ENCODE measurements at regions not wholly inside any gene's neighbourhood (a gene's known extent, or its start where the extent isn't known, plus 50 kb on each side); places are given as distances from the start of the nearest gene placed in this dataset.

DNA sequence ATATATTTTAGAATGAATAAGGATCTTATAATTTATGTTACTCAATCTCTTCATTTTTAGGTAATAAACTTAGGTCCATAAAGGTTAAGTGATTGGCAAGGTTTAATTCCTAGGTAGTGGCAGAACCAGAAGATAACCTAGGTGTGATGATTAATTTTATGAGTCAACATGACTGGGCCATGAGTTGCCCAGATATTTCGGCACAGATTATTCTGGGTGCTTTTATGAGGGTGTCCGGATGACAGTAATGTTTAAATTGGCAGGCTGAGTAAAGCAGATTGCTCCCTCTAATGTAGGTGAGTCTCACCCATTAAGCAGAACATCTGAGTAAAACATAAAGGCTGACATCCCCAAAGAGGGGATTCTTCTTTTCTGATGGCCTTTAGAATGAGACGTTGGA lies 1349.3 kb upstream of the CELF2 start:
- TF ChIP-seq RAD21 (IDR thresholded peaks at IDR 0.05; ENCODE audit: low read depth) (no peak), CREB1 (IDR thresholded peaks at IDR 0.05; ENCODE audit: low read depth) (no peak), EGR1 (IDR thresholded peaks at IDR 0.05) (no peak), TAF1 (IDR thresholded peaks at IDR 0.05; ENCODE audit: low read depth) (no peak)
- TF ChIP-seq, protein P1, sequence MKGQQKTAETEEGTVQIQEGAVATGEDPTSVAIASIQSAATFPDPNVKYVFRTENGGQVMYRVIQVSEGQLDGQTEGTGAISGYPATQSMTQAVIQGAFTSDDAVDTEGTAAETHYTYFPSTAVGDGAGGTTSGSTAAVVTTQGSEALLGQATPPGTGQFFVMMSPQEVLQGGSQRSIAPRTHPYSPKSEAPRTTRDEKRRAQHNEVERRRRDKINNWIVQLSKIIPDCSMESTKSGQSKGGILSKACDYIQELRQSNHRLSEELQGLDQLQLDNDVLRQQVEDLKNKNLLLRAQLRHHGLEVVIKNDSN (IDR thresholded peaks at IDR 0.05) = no peak

DNA sequence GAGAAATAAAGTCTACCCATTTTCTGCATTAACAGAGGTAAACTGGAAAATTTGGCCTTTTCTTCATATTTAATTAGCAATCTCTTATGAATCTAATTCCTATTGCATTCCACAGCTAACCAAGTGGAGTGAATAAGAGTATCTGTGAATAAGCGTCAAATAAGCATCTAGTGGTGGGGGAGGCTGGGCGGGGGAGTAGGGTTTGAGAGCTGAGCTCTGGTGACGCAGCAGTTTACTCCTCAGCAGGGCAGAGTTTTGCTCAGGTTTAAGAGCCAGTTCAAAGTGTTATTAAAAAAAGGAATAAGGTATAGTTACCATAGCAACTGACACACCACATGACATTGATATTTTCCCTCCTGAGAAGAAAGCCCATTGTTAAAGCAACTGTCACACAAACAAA lies 1346.8 kb upstream of the CELF2 start:
- TF ChIP-seq EP300 (IDR thresholded peaks at IDR 0.05; ENCODE audit: borderline replicate concordance) (no peak), FOXM1 (IDR thresholded peaks at IDR 0.05; ENCODE audit: borderline replicate concordance, low read depth) (no peak), NFIC (IDR thresholded peaks at IDR 0.05) (no peak), TEAD4 (IDR thresholded peaks at IDR 0.05) (no peak)
- TF ChIP-seq, protein P1 (IDR thresholded peaks at IDR 0.05) = no peak

- TF ChIP-seq TAF1 (IDR thresholded peaks at IDR 0.05; ENCODE audit: low read depth) (no peak), EGR1 (IDR thresholded peaks at IDR 0.05) (no peak), CEBPB (IDR thresholded peaks at IDR 0.05) (no peak), TCF12 (IDR thresholded peaks at IDR 0.05; ENCODE audit: low read depth) (no peak), EP300 (IDR thresholded peaks at IDR 0.05; ENCODE audit: borderline replicate concordance) (no peak), REST (IDR thresholded peaks at IDR 0.05; ENCODE audit: low read depth) (no peak), FOXM1 (IDR thresholded peaks at IDR 0.05; ENCODE audit: borderline replicate concordance, low read depth) (no peak), CREB1 (IDR thresholded peaks at IDR 0.05; ENCODE audit: low read depth) (no peak), MAX (IDR thresholded peaks at IDR 0.05) (no peak), RAD21 (IDR thresholded peaks at IDR 0.05; ENCODE audit: low read depth) (no peak), NFIC (IDR thresholded peaks at IDR 0.05) (no peak), YY1 (IDR thresholded peaks at IDR 0.05; ENCODE audit: low read depth) (no peak), ZBTB7A (IDR thresholded peaks at IDR 0.05; ENCODE audit: low read depth) (no peak), TEAD4 (IDR thresholded peaks at IDR 0.05) (no peak)
- TF ChIP-seq, protein P1 (IDR thresholded peaks at IDR 0.05) = no peak
These were observed 1336.0 kb upstream of the CELF2 start for GRCh38 chr10:9681655-9682054.

DNA sequence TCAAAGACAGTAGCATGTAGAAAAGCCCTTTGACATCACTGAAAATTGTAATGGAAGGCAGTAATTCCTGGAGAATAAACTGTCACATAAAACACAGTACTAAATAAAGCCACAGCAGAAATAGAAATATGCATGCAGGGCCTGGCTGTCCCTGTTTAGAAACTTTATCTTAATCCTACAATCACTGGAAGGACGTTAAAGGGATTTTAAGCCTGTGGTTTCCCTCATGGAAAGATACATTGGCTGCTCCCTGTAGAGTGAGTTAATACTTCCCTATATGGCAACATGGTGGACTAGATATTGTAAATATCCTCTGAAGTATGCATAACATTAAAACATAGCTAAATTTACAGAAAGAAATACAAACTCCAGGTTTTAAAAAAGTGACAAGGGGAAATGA lies 1334.9 kb upstream of the CELF2 start:
- TF ChIP-seq EP300 (IDR thresholded peaks at IDR 0.05; ENCODE audit: borderline replicate concordance) = no peak

GRCh38 chr10:9684186-9684585 lies 1333.5 kb upstream of the CELF2 start:
- no peak for TF ChIP-seq EGR1 (IDR thresholded peaks at IDR 0.05)
- no peak for TF ChIP-seq CEBPB (IDR thresholded peaks at IDR 0.05)
- no peak for TF ChIP-seq CREB1 (IDR thresholded peaks at IDR 0.05; ENCODE audit: low read depth)
- no peak for TF ChIP-seq REST (IDR thresholded peaks at IDR 0.05; ENCODE audit: low read depth)
- no peak for TF ChIP-seq ZBTB7A (IDR thresholded peaks at IDR 0.05; ENCODE audit: low read depth)
- TF ChIP-seq RAD21 (IDR thresholded peaks at IDR 0.05; ENCODE audit: low read depth) = no peak
- TF ChIP-seq TCF12 (IDR thresholded peaks at IDR 0.05; ENCODE audit: low read depth) = no peak
- no peak for TF ChIP-seq TEAD4 (IDR thresholded peaks at IDR 0.05)
- no peak for TF ChIP-seq TAF1 (IDR thresholded peaks at IDR 0.05; ENCODE audit: low read depth)
- TF ChIP-seq YY1 (IDR thresholded peaks at IDR 0.05; ENCODE audit: low read depth) = no peak
- TF ChIP-seq, protein P1 (IDR thresholded peaks at IDR 0.05) = no peak
- no peak for TF ChIP-seq FOXM1 (IDR thresholded peaks at IDR 0.05; ENCODE audit: borderline replicate concordance, low read depth)
- TF ChIP-seq NFIC (IDR thresholded peaks at IDR 0.05) = no peak
- no peak for TF ChIP-seq MAX (IDR thresholded peaks at IDR 0.05)
- no peak for TF ChIP-seq EP300 (IDR thresholded peaks at IDR 0.05; ENCODE audit: borderline replicate concordance)

DNA sequence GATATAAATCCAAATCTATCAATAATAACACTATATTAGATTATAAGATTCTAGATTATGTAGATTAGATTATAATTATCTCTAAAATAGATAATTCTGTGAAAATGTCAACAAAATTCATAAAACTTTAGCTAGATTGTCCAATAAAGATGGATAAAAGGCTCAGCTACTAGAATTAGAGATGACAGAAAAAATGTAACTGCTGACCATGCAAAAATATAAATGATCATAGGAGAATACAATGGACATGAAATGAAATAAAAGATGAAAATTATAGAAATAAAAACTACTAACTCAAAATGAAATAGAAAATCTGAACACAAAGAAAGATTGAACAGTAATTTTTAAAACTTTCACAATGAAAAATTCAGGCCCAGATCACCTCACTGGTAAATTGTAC lies 1332.1 kb upstream of the CELF2 start:
- TF ChIP-seq FOXM1 (IDR thresholded peaks at IDR 0.05; ENCODE audit: borderline replicate concordance, low read depth) = no peak
- TF ChIP-seq EGR1 (IDR thresholded peaks at IDR 0.05) = no peak
- no peak for TF ChIP-seq TCF12 (IDR thresholded peaks at IDR 0.05; ENCODE audit: low read depth)
